Sigmoid colon (tissue), 4 donors: ENCODE measurements at regions not wholly inside any gene's neighbourhood (a gene's known extent, or its start where the extent isn't known, plus 50 kb on each side); places are given as distances from the start of the nearest gene placed in this dataset.

Experiments
- CTCF ChIP-seq, 4 experiments: fragments of 450-650 bp in 3 of 4; fragments of 200-600 bp in 1 of 4; IDR thresholded peaks; one replicate each; pipeline ENCODE4 v1.5.1; 2016 to 2019; ENCODE audit warnings: antibody characterized with exemption in 4 of 4, mild to moderate bottlenecking in 3 of 4, moderate library complexity in 2 of 4
- EP300 ChIP-seq, 4 donors: sonication (generic); formaldehyde crosslinking; IDR thresholded peaks; one replicate each; pipeline ENCODE4 v1.6.1; 2017; ENCODE audit warnings: antibody characterized with exemption in 4 of 4
- POLR2AphosphoS5 ChIP-seq, 4 donors: sonication (generic); formaldehyde crosslinking; IDR thresholded peaks; one replicate each; pipeline ENCODE4 v1.6.1; 2017; ENCODE audit warnings: antibody characterized with exemption in 4 of 4

GRCh38 chr5:87008751-87009560, 258.7 kb upstream of the RASA1 start:
- TF ChIP-seq CTCF (IDR thresholded peaks at IDR 0.05) (no peak), EP300 (IDR thresholded peaks at IDR 0.05) (no peak), POLR2AphosphoS5 (IDR thresholded peaks at IDR 0.05) (no peak)
